H1 (cell line): ENCODE measurements at regions not wholly inside any gene's neighbourhood (a gene's known extent, or its start where the extent isn't known, plus 50 kb on each side); places are given as distances from the start of the nearest gene placed in this dataset.

ENCODE experiments used
- EZH2 ChIP-seq: fragments of 200-600 bp; sonication (generic); IDR thresholded peaks from 2 replicates; pipeline ENCODE4 v1.7.1; 2012; ENCODE audit warnings: low read depth, mild to moderate bottlenecking, moderate library complexity, low read length, inconsistent platforms; ENCODE audit not compliant: severe bottlenecking
- NRF1 ChIP-seq: IDR thresholded peaks from 2 replicates; pipeline ENCODE4 v1.6.1; 2011; ENCODE audit warnings: mild to moderate bottlenecking, low read depth, low read length, improper control_type of control experiment
- SP1 ChIP-seq: IDR thresholded peaks from 2 replicates; pipeline ENCODE4 v1.6.1; 2011; ENCODE audit warnings: low read depth, low read length
- USF2 ChIP-seq: IDR thresholded peaks from 2 replicates; pipeline ENCODE4 v1.6.1; 2011; ENCODE audit warnings: low read length, improper control_type of control experiment

GRCh38 chr3:13950042-13950441 is 70.2 kb upstream of the WNT7A start:
- TF ChIP-seq USF2 (no peak), SP1 (no peak), EZH2 (no peak), NRF1 (no peak)
